Right atrium auricular region (tissue), 2 donors: ENCODE measurements at regions not wholly inside any gene's neighbourhood (a gene's known extent, or its start where the extent isn't known, plus 50 kb on each side); places are given as distances from the start of the nearest gene placed in this dataset.

Experiments
- DNase-seq: peaks from one replicate; pipeline ENCODE4 v3.0.0-alpha.2; 2019; ENCODE audit warnings: low spot score
- H3K27ac ChIP-seq, 2 donors: fragments of 200-600 bp; sonication (generic); 1 replicate in 1 of 2; 2 replicates in 1 of 2; pipeline ENCODE4 v1.5.1; 2016 to 2019
- H3K27me3 ChIP-seq, 2 donors: fragments of 200-600 bp; sonication (generic); one replicate each; pipeline versions ENCODE4 v1.5.1 to v1.6.0; 2017 to 2019
- H3K36me3 ChIP-seq: fragments of 200-600 bp; sonication (generic); one replicate; pipeline ENCODE4 v1.5.1; 2016
- H3K4me1 ChIP-seq, 2 donors: fragments of 200-600 bp; sonication (generic); one replicate each; pipeline versions ENCODE4 v1.5.1 to v1.6.0; 2017 to 2019
- H3K4me3 ChIP-seq, 2 donors: fragments of 200-600 bp; sonication (generic); 1 replicate in 1 of 2; 2 replicates in 1 of 2; pipeline ENCODE4 v1.5.1; 2017 to 2019; ENCODE audit warnings: mild to moderate bottlenecking in 1 of 2, moderate library complexity in 1 of 2
- H3K9me3 ChIP-seq, 2 donors: fragments of 200-600 bp; sonication (generic); one replicate each; pipeline ENCODE4 v1.5.1; 2019
- CTCF ChIP-seq, 2 donors: fragments of 200-600 bp; sonication (generic); IDR thresholded peaks; one replicate each; pipeline ENCODE4 v1.5.1; 2019; ENCODE audit warnings: antibody characterized with exemption in 2 of 2

- Histone ChIP-seq H3K9me3 (peaks cover 0 to 15% of the 10 kb centered on the region in 2 donors), H3K27ac (no peak overlapping the region), H3K4me1 (no peaks in the 10 kb centered on the region), H3K27me3 (no peaks in the 10 kb centered on the region), H3K4me3 (no peak overlapping the region), H3K36me3 (no peaks in the 10 kb centered on the region)
- no peak for DNase-seq
- no peak for TF ChIP-seq CTCF (IDR thresholded peaks at IDR 0.05)
Observed at GRCh38 chr16:65524997-65525396, 403.1 kb upstream of the CDH11 start.

- TF ChIP-seq CTCF (IDR thresholded peaks at IDR 0.05): no peak
- Histone ChIP-seq H3K9me3 (peaks cover 0 to 15% of the 10 kb centered on the region in 2 donors), H3K27ac (no peak overlapping the region), H3K4me1 (no peaks in the 10 kb centered on the region), H3K36me3 (no peaks in the 10 kb centered on the region), H3K4me3 (no peak overlapping the region), H3K27me3 (no peaks in the 10 kb centered on the region)
- DNase-seq: no peak
Observed at GRCh38 chr16:65524231-65524630, 402.4 kb upstream of the CDH11 start.

GRCh38 chr16:65523283-65523944, 401.6 kb upstream of the CDH11 start:
- DNase-seq: no peak
- H3K36me3 ChIP-seq: no peaks in the 10 kb centered on the region
- no peaks in the 10 kb centered on the region for H3K27me3 ChIP-seq
- TF ChIP-seq CTCF (IDR thresholded peaks at IDR 0.05): no peak
- peaks cover 0 to 15% of the 10 kb centered on the region in 2 donors for H3K9me3 ChIP-seq
- H3K4me3 ChIP-seq: no peak overlapping the region
- H3K4me1 ChIP-seq: no peaks in the 10 kb centered on the region
- H3K27ac ChIP-seq: no peak overlapping the region

GRCh38 chr16:65522412-65522811, 400.5 kb upstream of the CDH11 start:
- H3K27me3 ChIP-seq: no peaks in the 10 kb centered on the region
- H3K9me3 ChIP-seq: peaks cover 0 to 8% of the 10 kb centered on the region in 2 donors
- no peak overlapping the region for H3K27ac ChIP-seq
- DNase-seq: no peak
- H3K4me3 ChIP-seq: no peak overlapping the region
- TF ChIP-seq CTCF (IDR thresholded peaks at IDR 0.05): no peak
- H3K36me3 ChIP-seq: no peaks in the 10 kb centered on the region
- no peaks in the 10 kb centered on the region for H3K4me1 ChIP-seq

- Histone ChIP-seq H3K4me1 (no peaks in the 10 kb centered on the region), H3K4me3 (no peak overlapping the region), H3K36me3 (no peaks in the 10 kb centered on the region), H3K27ac (no peak overlapping the region), H3K27me3 (no peaks in the 10 kb centered on the region), H3K9me3 (peaks cover 0 to 4% of the 10 kb centered on the region in 2 donors)
- TF ChIP-seq CTCF (IDR thresholded peaks at IDR 0.05): no peak
- DNase-seq: no peak
Observed at GRCh38 chr16:65521633-65522328, 399.9 kb upstream of the CDH11 start.
